ENCODE measurements at regions not wholly inside any gene's neighbourhood (a gene's known extent, or its start where the extent isn't known, plus 50 kb on each side); places are given as distances from the start of the nearest gene placed in this dataset.

GRCh38 chr6:6704103-6705060 lies 115.9 kb downstream of the LY86 start:
- no peak for DNase-seq (ENCODE audit: low read depth in 2 of 2)

DNA sequence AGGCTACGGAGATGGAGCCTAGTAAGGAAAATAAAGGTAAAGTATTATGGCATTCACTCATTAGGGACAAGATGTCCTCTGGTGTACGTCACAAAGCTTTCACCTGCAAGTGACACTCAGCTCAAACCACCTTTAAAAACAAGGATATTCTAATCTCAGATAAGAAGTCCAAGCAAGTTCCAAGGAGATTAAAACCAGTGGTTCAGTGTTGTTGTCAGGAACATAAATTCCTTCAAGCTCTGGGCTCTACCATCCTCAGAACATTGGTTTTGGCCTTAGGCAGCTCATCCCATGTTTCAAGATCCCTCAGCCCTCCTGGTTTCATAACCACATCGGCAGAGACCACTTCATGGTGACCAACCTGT lies 116.5 kb downstream of the LY86 start:
- DNase-seq (ENCODE audit: low read depth in 2 of 2) = no peak

DNA sequence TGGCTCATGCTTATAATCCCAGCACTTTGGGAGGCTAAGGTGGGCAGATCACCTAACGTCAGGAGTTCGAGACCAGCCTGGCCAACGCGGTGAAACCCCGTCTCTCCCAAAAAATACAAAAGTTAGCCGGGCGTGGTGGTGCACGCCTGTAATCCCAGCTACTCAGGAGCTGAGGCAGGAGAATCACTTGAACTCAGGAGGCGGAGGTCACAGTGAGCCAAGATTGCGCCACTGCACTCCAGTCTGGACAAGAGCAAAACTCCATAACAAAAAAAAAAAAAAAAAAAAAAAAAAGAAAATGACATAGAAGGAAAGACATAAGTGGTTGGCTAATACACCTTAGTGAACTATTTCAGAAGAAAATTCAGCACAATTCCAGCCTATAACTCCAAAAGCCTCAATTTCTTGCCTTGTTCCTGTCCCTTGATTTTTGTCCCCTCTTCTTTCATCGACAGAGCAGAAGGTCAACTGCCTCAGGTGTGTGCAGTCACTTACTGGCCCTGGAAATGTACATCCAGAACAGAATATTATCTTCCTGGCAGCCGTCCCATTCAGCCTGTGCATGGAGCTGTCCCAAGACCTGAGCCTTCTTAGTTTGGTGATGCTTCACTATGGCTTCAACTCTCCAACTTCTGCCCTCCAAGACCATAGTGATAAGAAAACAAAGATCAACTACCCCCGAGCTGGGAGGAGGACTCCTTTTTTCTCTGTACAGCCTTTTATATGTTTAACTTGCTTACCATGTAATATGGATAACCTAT lies 117.6 kb downstream of the LY86 start:
- no peak for DNase-seq (ENCODE audit: low read depth in 2 of 2)

DNA sequence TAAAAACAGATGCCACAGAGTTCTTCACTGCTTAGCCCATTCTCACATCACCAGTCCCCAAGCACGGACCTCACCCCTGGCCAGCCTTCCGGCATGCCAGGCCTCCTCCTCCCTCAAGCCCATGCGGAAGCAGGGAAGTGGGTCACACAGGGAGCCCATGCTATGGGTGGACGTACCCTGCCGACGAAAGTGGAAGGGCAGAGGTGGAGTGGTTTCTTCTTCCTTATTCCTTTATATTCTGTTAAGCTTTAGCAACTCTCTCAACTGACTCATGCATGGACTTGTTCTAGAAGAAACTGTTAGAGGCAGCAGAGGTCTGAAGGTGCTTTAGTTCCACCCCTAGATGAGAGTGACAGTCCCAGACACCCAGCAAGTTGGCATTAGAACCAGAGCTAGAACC lies 118.6 kb downstream of the LY86 start:
- DNase-seq (ENCODE audit: low read depth in 2 of 2) = no peak

- DNase-seq (ENCODE audit: low read depth in 2 of 2) = no peak
Observed at GRCh38 chr6:6709106-6709505, 120.6 kb downstream of the LY86 start.

DNA sequence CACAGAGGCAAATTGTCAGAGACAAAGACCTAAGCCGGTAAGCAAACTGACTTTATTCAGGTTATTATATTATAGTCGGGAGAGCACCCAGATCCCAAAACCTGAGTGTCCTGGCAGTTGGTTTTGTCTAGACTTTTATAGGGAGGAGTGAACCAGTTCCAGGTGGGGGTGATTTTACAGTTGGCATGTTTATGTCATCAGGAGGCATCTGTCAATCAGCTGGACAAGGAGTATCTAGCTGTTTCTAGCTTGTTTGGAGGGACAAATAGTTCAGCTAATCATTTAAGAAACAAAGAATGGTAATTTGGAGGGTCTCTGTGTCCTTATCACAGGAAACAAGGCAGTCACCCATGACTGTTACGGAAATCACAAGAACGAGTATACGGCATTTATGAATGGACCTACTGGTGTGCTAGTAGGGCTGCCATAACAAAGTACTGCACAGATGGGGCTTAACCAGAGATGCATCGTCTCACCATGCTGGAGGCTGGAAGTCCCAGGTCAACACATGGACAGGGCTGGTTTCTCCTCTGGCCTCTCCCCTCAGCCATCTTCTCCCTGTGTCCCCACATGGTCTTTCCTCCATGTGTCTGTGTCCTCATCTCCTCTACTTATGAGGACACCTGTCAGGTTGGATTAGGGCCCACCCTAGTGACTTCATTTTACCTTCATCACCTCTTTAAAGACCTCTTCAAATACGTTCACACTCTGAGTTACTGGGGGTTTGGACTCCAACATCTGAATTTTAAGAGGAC lies 122.7 kb downstream of the LY86 start:
- no peak for DNase-seq (ENCODE audit: low read depth in 2 of 2)

DNA sequence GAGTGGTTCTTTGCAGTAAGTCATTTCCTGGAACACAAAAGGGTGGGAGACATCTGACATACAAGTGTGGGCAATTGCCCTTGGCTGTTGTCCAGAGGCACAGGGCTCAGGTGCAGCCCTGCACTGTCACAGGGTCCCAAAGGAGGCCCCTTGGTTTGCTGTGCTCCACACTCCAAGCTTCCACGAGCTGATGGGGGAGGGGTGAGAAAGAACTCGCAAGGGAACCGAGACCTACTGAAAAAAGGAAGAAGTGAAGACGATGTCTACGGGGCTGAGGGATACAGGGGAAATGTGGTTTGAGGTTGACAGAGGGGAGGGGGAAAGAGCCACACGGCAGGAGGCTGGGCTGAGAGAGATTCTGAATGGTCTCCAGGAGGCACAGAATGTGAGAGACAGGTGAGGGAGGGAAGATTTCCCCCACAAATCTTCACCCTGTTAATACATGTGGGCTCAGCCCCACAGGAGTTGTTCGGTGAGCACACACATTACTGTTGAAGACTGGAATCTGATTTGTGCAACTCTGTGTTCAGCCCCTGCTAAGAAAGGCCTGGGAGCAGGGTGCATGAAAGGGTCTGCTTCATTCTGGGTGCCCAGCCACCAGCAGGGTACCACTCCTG lies 123.4 kb downstream of the LY86 start:
- DNase-seq (ENCODE audit: low read depth in 2 of 2) = no peak

DNA sequence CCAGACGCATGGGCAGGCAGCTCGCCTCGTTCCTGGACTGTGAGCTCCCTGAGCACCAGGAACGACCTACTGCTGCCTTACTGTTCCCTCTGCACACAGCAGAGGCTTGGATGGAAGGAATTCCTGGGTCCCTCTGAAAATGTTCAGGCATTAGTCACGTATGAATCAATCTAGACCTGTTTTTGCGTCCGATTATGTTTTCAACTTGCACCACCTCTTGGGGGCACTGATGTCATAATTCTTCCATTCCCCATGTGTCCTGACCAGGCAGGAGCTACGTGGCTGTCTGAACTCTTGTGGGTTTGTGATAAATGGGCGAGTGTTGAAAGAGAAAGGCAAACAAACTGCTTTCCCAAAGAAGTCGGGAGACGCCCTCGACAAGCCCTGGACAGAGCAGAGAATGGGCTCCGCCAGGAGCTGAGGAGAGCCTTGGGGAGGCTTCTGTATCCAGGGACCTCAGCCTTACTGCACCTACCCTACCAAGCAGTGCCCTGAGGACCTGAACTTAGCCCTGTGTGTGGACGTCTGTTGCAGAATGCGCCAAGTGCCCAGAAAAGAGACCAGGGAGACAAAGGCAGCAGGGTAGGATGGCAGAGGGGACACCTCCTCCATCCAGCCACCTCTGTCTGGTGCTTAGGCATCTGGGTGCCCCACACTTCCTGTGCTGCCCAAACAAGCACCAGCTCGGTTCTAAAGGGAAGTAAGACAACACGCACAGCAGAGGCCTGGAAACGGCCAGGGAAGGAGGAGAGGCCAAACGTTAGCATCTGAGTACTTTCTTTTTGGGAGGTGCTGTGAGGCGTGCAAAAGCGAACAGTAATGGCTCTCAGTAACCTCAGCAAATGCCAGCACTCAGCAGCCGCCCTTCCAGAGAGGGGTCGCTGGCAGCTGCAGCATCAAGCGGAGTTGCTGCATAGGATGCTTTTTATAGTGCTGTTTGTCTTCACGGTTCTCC lies 124.2 kb downstream of the LY86 start:
- no peak for DNase-seq (ENCODE audit: low read depth in 2 of 2)

DNA sequence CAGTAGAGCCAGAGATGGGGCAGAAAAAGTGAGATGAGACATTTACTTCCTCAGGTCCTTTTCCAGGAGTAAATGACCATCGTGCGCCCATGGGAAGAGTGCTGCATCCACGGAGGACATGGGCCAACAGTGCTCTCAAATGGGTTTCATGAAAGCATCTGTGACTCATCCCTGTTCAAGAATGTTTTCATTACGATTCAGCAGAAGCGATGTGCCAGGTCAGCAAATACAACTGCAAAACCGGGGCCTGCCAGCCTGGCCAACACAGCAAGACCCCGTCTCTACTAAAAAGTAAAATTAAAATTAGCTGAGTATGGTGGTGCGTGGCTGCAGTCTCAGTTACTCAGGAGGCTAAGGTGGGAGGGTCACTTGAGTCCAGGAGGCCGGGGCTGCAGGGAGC lies 125.1 kb downstream of the LY86 start:
- DNase-seq (ENCODE audit: low read depth in 2 of 2) = no peak

- no peak for DNase-seq (ENCODE audit: low read depth in 2 of 2)
Observed at GRCh38 chr6:6714118-6714897, 125.8 kb downstream of the LY86 start.

GRCh38 chr6:6714953-6715352 lies 126.4 kb downstream of the LY86 start:
- DNase-seq (ENCODE audit: low read depth in 2 of 2) = no peak

- no peak for DNase-seq (ENCODE audit: low read depth in 2 of 2)
Observed at GRCh38 chr6:6715465-6715864, 126.9 kb downstream of the LY86 start.

GRCh38 chr6:6716998-6717763 lies 128.7 kb downstream of the LY86 start:
- DNase-seq (ENCODE audit: low read depth in 2 of 2) = no peak

DNA sequence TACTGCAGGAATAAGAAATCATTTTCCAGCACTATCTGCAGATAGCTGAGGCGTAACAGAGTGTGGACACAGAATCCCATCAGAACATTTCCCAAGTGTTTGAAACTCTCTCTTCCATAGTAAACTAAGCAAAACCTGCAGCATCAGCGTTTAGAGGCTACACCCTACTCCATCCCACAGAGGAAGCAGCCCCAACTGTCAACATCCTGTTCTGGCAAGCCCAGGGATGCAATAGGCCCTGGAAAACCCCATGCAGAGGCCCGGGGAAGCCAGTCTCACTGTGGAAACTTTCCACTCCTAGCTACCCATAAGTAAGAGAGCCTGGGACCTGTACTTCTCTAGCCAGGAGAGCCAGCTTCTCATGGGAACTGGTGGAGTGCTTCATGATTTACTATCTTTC lies 129.4 kb downstream of the LY86 start:
- DNase-seq (ENCODE audit: low read depth in 2 of 2) = no peak

DNA sequence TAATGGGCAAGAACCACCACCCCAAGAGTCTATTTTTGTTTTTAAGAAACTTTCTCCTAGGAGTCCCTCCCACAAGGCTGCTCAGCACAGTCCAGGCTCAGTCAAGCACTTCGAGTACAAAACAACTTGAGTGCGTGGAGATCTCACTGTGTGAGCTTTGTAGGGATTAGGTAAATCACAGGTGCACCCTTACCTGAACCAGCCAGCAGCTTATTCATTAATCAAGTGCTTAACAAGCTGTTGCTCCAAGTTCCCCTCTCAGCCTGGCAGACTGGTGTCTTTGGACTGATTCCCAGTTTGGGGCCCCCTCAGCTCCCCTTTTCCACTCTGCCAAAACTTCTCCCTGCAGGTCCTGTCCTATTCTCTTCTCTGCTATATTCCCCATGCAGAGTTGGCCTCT lies 133.1 kb downstream of the LY86 start:
- no peak for DNase-seq (ENCODE audit: low read depth in 2 of 2)

GRCh38 chr6:6722195-6722594 lies 133.7 kb downstream of the LY86 start:
- DNase-seq (ENCODE audit: low read depth in 2 of 2) = no peak

GRCh38 chr6:6723361-6723760 lies 134.8 kb downstream of the LY86 start:
- DNase-seq (ENCODE audit: low read depth in 2 of 2) = no peak

- no peak for DNase-seq (ENCODE audit: low read depth in 2 of 2)
Observed at GRCh38 chr6:6723921-6724538, 135.5 kb downstream of the LY86 start.
